ENCODE measurements at regions not wholly inside any gene's neighbourhood (a gene's known extent, or its start where the extent isn't known, plus 50 kb on each side); places are given as distances from the start of the nearest gene placed in this dataset.

GRCh38 chr2:2484301-2484700 lies 153.2 kb upstream of the MYT1L start:
- Histone ChIP-seq H3K27me3 (ENCODE audit: control insufficient read depth, insufficient read depth, low read length) (no peaks in the 10 kb centered on the region), H3K4me2 (ENCODE audit: extremely low read depth, insufficient read depth, low read length) (no peak overlapping the region), H3K36me3 (ENCODE audit: control insufficient read depth, insufficient read depth, low read length) (no peaks in the 10 kb centered on the region), H2AFZ (ENCODE audit: low read length) (no peak overlapping the region), H3K9me3 (ENCODE audit: control insufficient read depth, insufficient read depth, low read depth, low read length) (no peaks in the 10 kb centered on the region), H3K9ac (ENCODE audit: insufficient read depth, low read length) (no peak overlapping the region), H3K4me3 (replicated peaks in 1 of 4; ENCODE audit: control extremely low read depth in 1 of 4, insufficient read depth in 1 of 4, low read depth in 3 of 4, low read length in 4 of 4) (no peak overlapping the region), H3K27ac (ENCODE audit: insufficient read depth, low read length) (no peak overlapping the region), H4K20me1 (ENCODE audit: control insufficient read depth, extremely low read depth, insufficient read depth, low read length) (no peaks in the 10 kb centered on the region), H3K4me1 (ENCODE audit: control insufficient read depth, extremely low read depth, insufficient read depth, low read length) (no peaks in the 10 kb centered on the region), H3K79me2 (ENCODE audit: control insufficient read depth, insufficient read depth, low read length) (no peaks in the 10 kb centered on the region)
- no peak for DNase-seq (ENCODE audit: low read depth in 2 of 2)
- TF ChIP-seq EZH2 (IDR thresholded peaks at IDR 0.05; ENCODE audit: low read length, missing control alignments), result no peak
- TF ChIP-seq, protein P1, sequence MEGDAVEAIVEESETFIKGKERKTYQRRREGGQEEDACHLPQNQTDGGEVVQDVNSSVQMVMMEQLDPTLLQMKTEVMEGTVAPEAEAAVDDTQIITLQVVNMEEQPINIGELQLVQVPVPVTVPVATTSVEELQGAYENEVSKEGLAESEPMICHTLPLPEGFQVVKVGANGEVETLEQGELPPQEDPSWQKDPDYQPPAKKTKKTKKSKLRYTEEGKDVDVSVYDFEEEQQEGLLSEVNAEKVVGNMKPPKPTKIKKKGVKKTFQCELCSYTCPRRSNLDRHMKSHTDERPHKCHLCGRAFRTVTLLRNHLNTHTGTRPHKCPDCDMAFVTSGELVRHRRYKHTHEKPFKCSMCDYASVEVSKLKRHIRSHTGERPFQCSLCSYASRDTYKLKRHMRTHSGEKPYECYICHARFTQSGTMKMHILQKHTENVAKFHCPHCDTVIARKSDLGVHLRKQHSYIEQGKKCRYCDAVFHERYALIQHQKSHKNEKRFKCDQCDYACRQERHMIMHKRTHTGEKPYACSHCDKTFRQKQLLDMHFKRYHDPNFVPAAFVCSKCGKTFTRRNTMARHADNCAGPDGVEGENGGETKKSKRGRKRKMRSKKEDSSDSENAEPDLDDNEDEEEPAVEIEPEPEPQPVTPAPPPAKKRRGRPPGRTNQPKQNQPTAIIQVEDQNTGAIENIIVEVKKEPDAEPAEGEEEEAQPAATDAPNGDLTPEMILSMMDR (conservative IDR thresholded peaks at IDR 0.05 in 1 of 2, IDR thresholded peaks at IDR 0.05 in 1 of 2; ENCODE audit: low read depth in 1 of 2, low read length in 2 of 2), result no peak

DNA sequence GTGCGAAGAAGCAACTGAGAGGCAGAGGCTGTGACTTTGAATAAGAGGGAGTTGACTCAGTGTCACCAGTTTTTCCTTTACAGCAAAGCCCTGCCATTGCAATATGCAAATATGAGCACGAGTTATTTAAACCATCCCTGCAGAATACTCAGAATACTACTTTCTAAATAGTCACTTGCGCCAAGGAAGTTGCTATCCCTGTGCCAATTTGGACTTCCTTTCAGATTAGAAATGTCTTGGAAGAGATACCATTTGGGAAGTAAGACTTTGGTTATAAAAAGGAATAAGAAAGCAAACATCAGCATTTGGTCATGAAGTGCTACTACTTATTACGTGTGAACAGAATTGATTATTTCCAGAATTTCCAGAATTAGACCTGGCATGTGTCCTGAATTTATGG lies 151.8 kb upstream of the MYT1L start:
- Histone ChIP-seq H3K27me3 (ENCODE audit: control insufficient read depth, insufficient read depth, low read length) (no peaks in the 10 kb centered on the region), H3K4me2 (ENCODE audit: extremely low read depth, insufficient read depth, low read length) (no peak overlapping the region), H3K9me3 (ENCODE audit: control insufficient read depth, insufficient read depth, low read depth, low read length) (no peaks in the 10 kb centered on the region), H3K79me2 (ENCODE audit: control insufficient read depth, insufficient read depth, low read length) (no peaks in the 10 kb centered on the region), H3K4me3 (replicated peaks in 1 of 4; ENCODE audit: control extremely low read depth in 1 of 4, insufficient read depth in 1 of 4, low read depth in 3 of 4, low read length in 4 of 4) (no peak overlapping the region), H4K20me1 (ENCODE audit: control insufficient read depth, extremely low read depth, insufficient read depth, low read length) (no peaks in the 10 kb centered on the region), H3K36me3 (ENCODE audit: control insufficient read depth, insufficient read depth, low read length) (no peaks in the 10 kb centered on the region), H3K27ac (ENCODE audit: insufficient read depth, low read length) (no peak overlapping the region), H3K4me1 (ENCODE audit: control insufficient read depth, extremely low read depth, insufficient read depth, low read length) (no peaks in the 10 kb centered on the region), H2AFZ (ENCODE audit: low read length) (no peak overlapping the region), H3K9ac (ENCODE audit: insufficient read depth, low read length) (no peak overlapping the region)
- no peak for DNase-seq (ENCODE audit: low read depth in 2 of 2)
- TF ChIP-seq EZH2 (IDR thresholded peaks at IDR 0.05; ENCODE audit: low read length, missing control alignments), result no peak
- TF ChIP-seq, protein P1 (conservative IDR thresholded peaks at IDR 0.05 in 1 of 2, IDR thresholded peaks at IDR 0.05 in 1 of 2; ENCODE audit: low read depth in 1 of 2, low read length in 2 of 2), result no peak

- Histone ChIP-seq H3K9me3 (ENCODE audit: control insufficient read depth, insufficient read depth, low read depth, low read length) (no peaks in the 10 kb centered on the region), H2AFZ (ENCODE audit: low read length) (no peak overlapping the region), H4K20me1 (ENCODE audit: control insufficient read depth, extremely low read depth, insufficient read depth, low read length) (no peaks in the 10 kb centered on the region), H3K27me3 (ENCODE audit: control insufficient read depth, insufficient read depth, low read length) (no peaks in the 10 kb centered on the region), H3K4me2 (ENCODE audit: extremely low read depth, insufficient read depth, low read length) (no peak overlapping the region), H3K4me3 (replicated peaks in 1 of 4; ENCODE audit: control extremely low read depth in 1 of 4, insufficient read depth in 1 of 4, low read depth in 3 of 4, low read length in 4 of 4) (no peak overlapping the region), H3K79me2 (ENCODE audit: control insufficient read depth, insufficient read depth, low read length) (no peaks in the 10 kb centered on the region), H3K27ac (ENCODE audit: insufficient read depth, low read length) (no peak overlapping the region), H3K9ac (ENCODE audit: insufficient read depth, low read length) (no peak overlapping the region), H3K4me1 (ENCODE audit: control insufficient read depth, extremely low read depth, insufficient read depth, low read length) (no peaks in the 10 kb centered on the region), H3K36me3 (ENCODE audit: control insufficient read depth, insufficient read depth, low read length) (no peaks in the 10 kb centered on the region)
- TF ChIP-seq, protein P1 (conservative IDR thresholded peaks at IDR 0.05 in 1 of 2, IDR thresholded peaks at IDR 0.05 in 1 of 2; ENCODE audit: low read depth in 1 of 2, low read length in 2 of 2), result no peak
- no peak for TF ChIP-seq EZH2 (IDR thresholded peaks at IDR 0.05; ENCODE audit: low read length, missing control alignments)
- no peak for DNase-seq (ENCODE audit: low read depth in 2 of 2)
Observed at GRCh38 chr2:2472881-2473280, 141.8 kb upstream of the MYT1L start.

All from fibroblast of lung (primary cell).